ENCODE measurements at regions not wholly inside any gene's neighbourhood (a gene's known extent, or its start where the extent isn't known, plus 50 kb on each side); places are given as distances from the start of the nearest gene placed in this dataset.

- Histone ChIP-seq H3K36me3 (no peaks in the 10 kb centered on the region), H3K9me3 (peaks cover 0 to 24% (median 20%) of the 10 kb centered on the region in 4 donors), H3K4me3 (no peak overlapping the region), H3K27ac (no peak overlapping the region), H3K4me1 (no peaks in the 10 kb centered on the region), H3K27me3 (peaks cover 0 to 37% (median 0%) of the 10 kb centered on the region in 3 donors)
- DNase-seq: no peak
- intact Hi-C loops (cut with DNase I; ENCODE audit: low total_unique reads): no loop called here
- 69 to 80% (median 75%) methylated on average over 24 to 35 of the region's 35 CpGs for WGBS, 5 donors
- TF ChIP-seq, protein P1, sequence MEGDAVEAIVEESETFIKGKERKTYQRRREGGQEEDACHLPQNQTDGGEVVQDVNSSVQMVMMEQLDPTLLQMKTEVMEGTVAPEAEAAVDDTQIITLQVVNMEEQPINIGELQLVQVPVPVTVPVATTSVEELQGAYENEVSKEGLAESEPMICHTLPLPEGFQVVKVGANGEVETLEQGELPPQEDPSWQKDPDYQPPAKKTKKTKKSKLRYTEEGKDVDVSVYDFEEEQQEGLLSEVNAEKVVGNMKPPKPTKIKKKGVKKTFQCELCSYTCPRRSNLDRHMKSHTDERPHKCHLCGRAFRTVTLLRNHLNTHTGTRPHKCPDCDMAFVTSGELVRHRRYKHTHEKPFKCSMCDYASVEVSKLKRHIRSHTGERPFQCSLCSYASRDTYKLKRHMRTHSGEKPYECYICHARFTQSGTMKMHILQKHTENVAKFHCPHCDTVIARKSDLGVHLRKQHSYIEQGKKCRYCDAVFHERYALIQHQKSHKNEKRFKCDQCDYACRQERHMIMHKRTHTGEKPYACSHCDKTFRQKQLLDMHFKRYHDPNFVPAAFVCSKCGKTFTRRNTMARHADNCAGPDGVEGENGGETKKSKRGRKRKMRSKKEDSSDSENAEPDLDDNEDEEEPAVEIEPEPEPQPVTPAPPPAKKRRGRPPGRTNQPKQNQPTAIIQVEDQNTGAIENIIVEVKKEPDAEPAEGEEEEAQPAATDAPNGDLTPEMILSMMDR (IDR thresholded peaks at IDR 0.05): no peak
- TF ChIP-seq POLR2A (IDR thresholded peaks at IDR 0.05) (no peak), EP300 (IDR thresholded peaks at IDR 0.05) (no peak), POLR2AphosphoS5 (IDR thresholded peaks at IDR 0.05) (no peak)
These were observed 66.6 kb upstream of the C14orf180 start for GRCh38 chr14:104512771-104513640.

- 86 to 91% (median 89%) methylated on average over 5 to 6 of the region's 6 CpGs for WGBS, 5 donors
- Histone ChIP-seq H3K27ac (no peak overlapping the region), H3K9me3 (peaks cover 0 to 21% (median 19%) of the 10 kb centered on the region in 4 donors), H3K4me1 (no peaks in the 10 kb centered on the region), H3K27me3 (peaks cover 0 to 37% (median 0%) of the 10 kb centered on the region in 3 donors), H3K4me3 (no peak overlapping the region), H3K36me3 (no peaks in the 10 kb centered on the region)
- TF ChIP-seq POLR2A (IDR thresholded peaks at IDR 0.05): no peak
- no peak for TF ChIP-seq POLR2AphosphoS5 (IDR thresholded peaks at IDR 0.05)
- no peak for TF ChIP-seq EP300 (IDR thresholded peaks at IDR 0.05)
- TF ChIP-seq, protein P1 (IDR thresholded peaks at IDR 0.05): no peak
- peak in 1 of 2 donors; percentile 9 for DNase-seq
- intact Hi-C loops (cut with DNase I; ENCODE audit: low total_unique reads): no loop called here
These were observed 65.9 kb upstream of the C14orf180 start for GRCh38 chr14:104513641-104514046.

- H3K27me3 ChIP-seq: peaks cover 0 to 36% (median 0%) of the 10 kb centered on the region in 3 donors
- intact Hi-C loops (cut with DNase I; ENCODE audit: low total_unique reads): no loop called here
These were observed 65.3 kb upstream of the C14orf180 start for GRCh38 chr14:104514156-104514848.

More at GRCh38 chr14:104514156-104514848, 65.3 kb upstream of the C14orf180 start:
- no peaks in the 10 kb centered on the region for H3K36me3 ChIP-seq
- WGBS, 5 donors: 46 to 69% (median 62%) methylated on average over 14 to 16 of the region's 16 CpGs
- no peak overlapping the region for H3K4me3 ChIP-seq
- TF ChIP-seq, protein P1 (IDR thresholded peaks at IDR 0.05): no peak
- TF ChIP-seq POLR2AphosphoS5 (IDR thresholded peaks at IDR 0.05): no peak
- TF ChIP-seq POLR2A (IDR thresholded peaks at IDR 0.05): no peak
- TF ChIP-seq EP300 (IDR thresholded peaks at IDR 0.05): no peak
- H3K27ac ChIP-seq: no peak overlapping the region
- H3K4me1 ChIP-seq: no peaks in the 10 kb centered on the region
- peak in 1 of 2 donors; percentile 83 for DNase-seq
- H3K9me3 ChIP-seq: peaks cover 0 to 21% (median 19%) of the 10 kb centered on the region in 4 donors
